NCI-H2196 (cell line): ENCODE measurements at regions not wholly inside any gene's neighbourhood (a gene's known extent, or its start where the extent isn't known, plus 50 kb on each side); places are given as distances from the start of the nearest gene placed in this dataset.
"Not testable (repeated sequence)": the region's sequence is repeated elsewhere in the genome, so short reads cannot be mapped to it uniquely, and the experiment has no call there.

Experiments used
- DNase-seq: peaks from one replicate; lab custom pipeline; 2025; ENCODE audit not compliant: unreplicated experiment; lab: John Stamatoyannopoulos, UW

GRCh38 chr12:100083308-100083707 is 59.4 kb downstream of the BLTP3B start:
- DNase-seq: no peak

DNA sequence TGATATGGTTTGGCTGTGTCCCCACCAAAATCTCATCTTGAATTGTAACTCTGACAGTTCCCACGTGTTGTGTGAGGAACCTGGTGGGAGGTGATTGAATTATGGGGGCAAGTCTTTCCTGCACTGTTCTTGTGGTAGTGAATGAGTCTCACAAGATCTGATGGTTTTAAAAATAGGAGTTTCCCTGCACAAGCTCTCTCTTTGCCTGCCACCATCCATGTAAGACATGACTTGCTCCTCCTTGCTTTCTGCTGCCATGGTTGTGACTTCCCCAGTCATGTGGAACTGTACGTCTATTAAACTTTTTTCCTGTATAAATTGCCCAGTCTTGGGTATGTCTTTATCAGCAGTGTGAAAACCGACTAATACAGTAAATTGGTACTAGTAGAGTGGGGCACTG is 63.9 kb downstream of the BLTP3B start:
- DNase-seq: not testable (repeated sequence)

- DNase-seq: peak; percentile 7
Observed at GRCh38 chr12:100077367-100077766, 65.3 kb downstream of the BLTP3B start.

- no peak for DNase-seq
Observed at GRCh38 chr12:100075598-100075997, 67.1 kb downstream of the BLTP3B start.

DNA sequence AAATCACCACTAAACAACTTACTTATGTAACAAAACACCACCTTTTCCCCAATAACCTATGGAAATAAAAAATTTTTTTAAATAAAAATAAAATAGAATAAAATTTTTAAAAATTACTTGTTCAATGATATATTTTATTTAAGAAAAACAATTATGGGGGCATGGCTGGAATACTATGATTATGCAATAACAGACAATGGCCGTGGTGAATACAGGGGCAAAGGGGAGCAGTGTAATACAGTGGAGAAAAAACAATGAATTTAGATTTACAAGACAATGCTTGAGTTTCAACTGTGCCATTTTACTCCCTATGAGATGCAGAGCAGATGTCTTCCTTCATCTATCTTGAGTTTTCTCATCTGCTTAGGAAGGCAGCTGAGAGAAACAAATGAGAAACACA is 72.9 kb downstream of the BLTP3B start:
- DNase-seq: no peak

DNA sequence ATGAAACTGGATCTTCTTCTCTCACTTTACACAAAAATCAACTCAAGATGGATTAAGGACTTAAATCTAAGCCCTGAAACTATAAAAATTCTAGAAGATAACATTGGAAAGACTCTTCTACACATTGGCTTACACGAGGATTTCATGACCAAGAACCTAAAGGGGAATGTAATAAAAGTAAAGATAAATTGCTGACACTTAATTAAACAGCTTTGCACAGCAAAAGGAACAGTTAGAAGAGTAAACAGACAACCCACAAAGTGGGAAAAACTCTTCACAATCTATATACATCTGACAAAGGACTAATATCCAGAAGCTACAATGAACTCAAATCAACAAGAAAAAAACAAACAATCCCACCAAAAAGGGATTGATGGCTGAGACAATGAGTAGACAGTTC is 74.4 kb downstream of the BLTP3B start:
- no peak for DNase-seq

GRCh38 chr12:100061814-100062213 is 77.1 kb upstream of the ANKS1B start:
- DNase-seq: no peak

GRCh38 chr12:100058482-100059029 is 73.8 kb upstream of the ANKS1B start:
- DNase-seq: no peak

DNA sequence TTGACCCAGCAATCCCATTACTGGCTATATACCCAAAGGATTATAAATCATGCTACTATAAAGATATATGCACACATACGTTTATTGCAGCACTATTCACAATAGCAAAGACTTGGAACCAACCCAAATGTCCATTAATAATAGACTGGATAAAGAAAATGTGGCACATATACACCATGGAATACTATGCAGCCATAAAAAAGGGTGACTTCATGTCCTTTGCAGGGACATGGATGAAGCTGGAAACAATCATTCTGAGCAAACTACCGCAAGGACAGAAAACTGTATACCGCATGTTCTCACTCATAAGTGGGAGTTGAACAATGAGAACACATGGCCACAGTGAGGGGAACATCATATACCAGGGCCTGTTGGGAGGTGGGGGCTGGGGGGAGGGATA is 61.5 kb upstream of the ANKS1B start:
- not testable (repeated sequence) for DNase-seq

DNA sequence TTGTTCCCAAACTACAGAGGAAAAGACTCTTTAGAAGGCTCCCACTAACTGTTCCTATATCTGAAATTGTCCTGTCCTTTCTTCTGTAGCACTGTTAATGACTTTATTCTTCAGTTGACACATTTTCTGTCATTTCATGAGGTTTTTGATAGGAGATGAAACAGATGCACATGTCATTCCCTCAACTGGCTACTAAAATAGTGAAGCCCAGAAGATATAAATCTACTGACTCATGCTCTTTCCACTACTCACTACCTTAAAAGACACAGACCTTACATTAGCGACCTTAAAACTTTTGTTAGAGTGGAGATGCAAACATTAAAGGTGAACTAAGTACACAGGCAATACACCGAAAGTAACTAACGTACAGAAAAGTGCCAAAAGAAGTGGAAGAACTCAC is 59.5 kb upstream of the ANKS1B start:
- DNase-seq: no peak

GRCh38 chr12:100043631-100044030 is 58.9 kb upstream of the ANKS1B start:
- DNase-seq: no peak
